OCI-LY1 (cell line): ENCODE measurements at regions not wholly inside any gene's neighbourhood (a gene's known extent, or its start where the extent isn't known, plus 50 kb on each side); places are given as distances from the start of the nearest gene placed in this dataset.
A peak's percentile ranks its signal among the peaks of the same experiment; 100 is the strongest.
"Not testable (repeated sequence)": the region's sequence is repeated elsewhere in the genome, so short reads cannot be mapped to it uniquely, and the experiment has no call there.

ENCODE experiments used
- H2AFZ ChIP-seq: fragments of 200-600 bp; sonication (generic), shearing (Covaris generic); 2 replicates; pipeline ENCODE4 v1.6.0; 2014; ENCODE audit warnings: antibody characterized with exemption, mild to moderate bottlenecking, low read length
- H3F3A ChIP-seq: fragments of 200-600 bp; sonication (generic), shearing (Covaris generic); 2 replicates; pipeline ENCODE4 v1.6.0; 2014; ENCODE audit warnings: mild to moderate bottlenecking, antibody characterized with exemption, low read length, moderate library complexity; ENCODE audit not compliant: insufficient read depth
- H3K27ac ChIP-seq: fragments of 200-600 bp; sonication (generic); 2 replicates; pipeline ENCODE4 v1.5.1; 2014; ENCODE audit warnings: low read length, mixed run types, mild to moderate bottlenecking, low read depth; ENCODE audit not compliant: poor library complexity, severe bottlenecking
- H3K27me3 ChIP-seq: fragments of 200-600 bp; sonication (generic); 2 replicates; pipeline ENCODE4 v1.6.0; 2014; ENCODE audit warnings: antibody characterized with exemption, mild to moderate bottlenecking, low read length, moderate library complexity; ENCODE audit not compliant: insufficient read depth
- H3K36me3 ChIP-seq: fragments of 200-600 bp; sonication (generic); 2 replicates; pipeline ENCODE4 v1.6.1; 2014; ENCODE audit warnings: mild to moderate bottlenecking, antibody characterized with exemption, low read length, moderate library complexity, mixed read lengths; ENCODE audit not compliant: insufficient read depth
- H3K4me1 ChIP-seq: fragments of 200-600 bp; sonication (generic); 2 replicates; pipeline ENCODE4 v1.5.1; 2014; ENCODE audit warnings: mild to moderate bottlenecking, low read length, moderate library complexity; ENCODE audit not compliant: insufficient read depth, severe bottlenecking
- H3K4me2 ChIP-seq: fragments of 200-600 bp; sonication (generic), shearing (Covaris generic); 2 replicates; pipeline ENCODE4 v1.6.1; 2014; ENCODE audit warnings: low read length
- H3K4me3 ChIP-seq: fragments of 200-600 bp; sonication (generic); 2 replicates; pipeline ENCODE4 v1.5.1; 2014; ENCODE audit warnings: low read length, low read depth, mild to moderate bottlenecking, mixed read lengths; ENCODE audit not compliant: poor library complexity, severe bottlenecking
- H3K79me2 ChIP-seq: fragments of 200-600 bp; shearing (Covaris generic); 2 replicates; pipeline ENCODE4 v1.6.1; 2016; ENCODE audit warnings: mixed run types, low read length, mixed read lengths; ENCODE audit not compliant: insufficient read depth
- H3K9ac ChIP-seq: fragments of 200-600 bp; sonication (generic), shearing (Covaris generic); 2 replicates; pipeline ENCODE4 v1.6.1; 2014; ENCODE audit warnings: mild to moderate bottlenecking, low read length, mixed read lengths
- H3K9me2 ChIP-seq: fragments of 200-600 bp; sonication (generic), shearing (Covaris generic); 2 replicates; pipeline ENCODE4 v1.6.1; 2014; ENCODE audit warnings: low read depth, mild to moderate bottlenecking, low read length, mixed read lengths
- H3K9me3 ChIP-seq: fragments of 200-600 bp; shearing (Covaris generic); 2 replicates; pipeline ENCODE4 v1.6.1; 2014; ENCODE audit warnings: low read length, mixed read lengths
- H4K20me1 ChIP-seq: fragments of 200-600 bp; sonication (generic), shearing (Covaris generic); 2 replicates; pipeline ENCODE4 v1.6.0; 2016; ENCODE audit warnings: mild to moderate bottlenecking, low read length; ENCODE audit not compliant: insufficient read depth
- CTCF ChIP-seq: fragments of 200-600 bp; sonication (generic), shearing (Covaris generic); IDR thresholded peaks from 2 replicates; pipeline ENCODE4 v1.5.1; 2017; ENCODE audit warnings: mild to moderate bottlenecking, antibody characterized with exemption, low read length, moderate library complexity, mixed read lengths
- EZH2 ChIP-seq: fragments of 200-600 bp; sonication (generic), shearing (Covaris generic); IDR thresholded peaks from 2 replicates; pipeline ENCODE4 v1.8.0; 2017; ENCODE audit warnings: borderline replicate concordance, mixed run types, mild to moderate bottlenecking, antibody characterized with exemption, low read length, moderate library complexity, mixed read lengths

GRCh38 chr16:29320274-29320999, 86.1 kb downstream of the NPIPB11 start:
- Histone ChIP-seq H3F3A (no peaks in the 10 kb centered on the region), H3K79me2 (no peaks in the 10 kb centered on the region), H3K4me2 (no peak overlapping the region), H4K20me1 (no peaks in the 10 kb centered on the region), H3K27ac (no peak overlapping the region), H2AFZ (no peak overlapping the region), H3K36me3 (no peaks in the 10 kb centered on the region), H3K9me2 (no peaks in the 10 kb centered on the region), H3K4me3 (no peak overlapping the region), H3K9ac (no peak overlapping the region), H3K27me3 (no peaks in the 10 kb centered on the region), H3K9me3 (no peaks in the 10 kb centered on the region), H3K4me1 (peaks cover 18% of the 10 kb centered on the region)
- TF ChIP-seq EZH2 (no peak), CTCF (no peak)

GRCh38 chr16:29319726-29320125, 86.8 kb downstream of the NPIPB11 start:
- no peak overlapping the region for H3K9ac ChIP-seq
- no peak for TF ChIP-seq EZH2
- TF ChIP-seq CTCF: no peak
- no peaks in the 10 kb centered on the region for H4K20me1 ChIP-seq
- H3K9me3 ChIP-seq: no peaks in the 10 kb centered on the region
- no peaks in the 10 kb centered on the region for H3F3A ChIP-seq
- no peak overlapping the region for H3K4me2 ChIP-seq
- H3K27ac ChIP-seq: no peak overlapping the region
- no peak overlapping the region for H2AFZ ChIP-seq
- H3K27me3 ChIP-seq: no peaks in the 10 kb centered on the region
- peaks cover 18% of the 10 kb centered on the region for H3K4me1 ChIP-seq
- H3K9me2 ChIP-seq: no peaks in the 10 kb centered on the region
- no peaks in the 10 kb centered on the region for H3K79me2 ChIP-seq
- no peak overlapping the region for H3K4me3 ChIP-seq
- no peaks in the 10 kb centered on the region for H3K36me3 ChIP-seq

GRCh38 chr16:29318561-29318968, 87.9 kb downstream of the NPIPB11 start:
- not testable (repeated sequence) for H3K36me3 ChIP-seq, H3K9ac ChIP-seq, H3K27me3 ChIP-seq, H4K20me1 ChIP-seq, H3K4me3 ChIP-seq, H3K9me2 ChIP-seq, H3K27ac ChIP-seq, H3K9me3 ChIP-seq, H3K79me2 ChIP-seq, H2AFZ ChIP-seq, H3F3A ChIP-seq
- Histone ChIP-seq H3K4me2 (peak overlapping the region; percentile 27; the same call in 1 of the 2 replicates), H3K4me1 (peaks cover 14% of the 10 kb centered on the region)

- Histone ChIP-seq H3K36me3 (no peaks in the 10 kb centered on the region), H3K4me2 (peak overlapping the region; percentile 27; the same call in 1 of the 2 replicates), H3F3A (no peaks in the 10 kb centered on the region), H3K9me3 (no peaks in the 10 kb centered on the region), H3K79me2 (no peaks in the 10 kb centered on the region), H3K9ac (no peak overlapping the region), H4K20me1 (no peaks in the 10 kb centered on the region), H3K4me1 (peaks cover 14% of the 10 kb centered on the region), H3K9me2 (no peaks in the 10 kb centered on the region), H3K4me3 (no peak overlapping the region), H3K27ac (no peak overlapping the region), H2AFZ (no peak overlapping the region), H3K27me3 (no peaks in the 10 kb centered on the region; the same call in 1 of the 2 replicates)
- peak; percentile 49 for TF ChIP-seq CTCF
- no peak for TF ChIP-seq EZH2
Measured at GRCh38 chr16:29318037-29318436, 88.5 kb downstream of the NPIPB11 start.
